Thyroid gland (tissue), 4 donors: ENCODE measurements at regions not wholly inside any gene's neighbourhood (a gene's known extent, or its start where the extent isn't known, plus 50 kb on each side); places are given as distances from the start of the nearest gene placed in this dataset.

Experiments used
- CTCF ChIP-seq, 6 experiments: fragments of 200-600 bp in 3 of 6; fragments of 450-650 bp in 3 of 6; sonication (generic) in 3 of 6; IDR thresholded peaks; one replicate each; pipeline ENCODE4 v1.5.1; 2016 to 2019; ENCODE audit warnings: antibody characterized with exemption in 6 of 6, mild to moderate bottlenecking in 2 of 6, inconsistent platforms in 1 of 6, moderate library complexity in 1 of 6
- POLR2A ChIP-seq, 2 donors: fragments of 450-650 bp; IDR thresholded peaks; one replicate each; pipeline ENCODE4 v1.6.1; 2017; ENCODE audit warnings: antibody characterized with exemption in 2 of 2, mild to moderate bottlenecking in 2 of 2, moderate library complexity in 1 of 2

- TF ChIP-seq POLR2A (IDR thresholded peaks at IDR 0.05) (no peak), CTCF (IDR thresholded peaks at IDR 0.05) (no peak)
These were observed 705.3 kb downstream of the PRELID2 start for GRCh38 chr5:145129797-145130196.
